ENCODE measurements at regions not wholly inside any gene's neighbourhood (a gene's known extent, or its start where the extent isn't known, plus 50 kb on each side); places are given as distances from the start of the nearest gene placed in this dataset.

DNA sequence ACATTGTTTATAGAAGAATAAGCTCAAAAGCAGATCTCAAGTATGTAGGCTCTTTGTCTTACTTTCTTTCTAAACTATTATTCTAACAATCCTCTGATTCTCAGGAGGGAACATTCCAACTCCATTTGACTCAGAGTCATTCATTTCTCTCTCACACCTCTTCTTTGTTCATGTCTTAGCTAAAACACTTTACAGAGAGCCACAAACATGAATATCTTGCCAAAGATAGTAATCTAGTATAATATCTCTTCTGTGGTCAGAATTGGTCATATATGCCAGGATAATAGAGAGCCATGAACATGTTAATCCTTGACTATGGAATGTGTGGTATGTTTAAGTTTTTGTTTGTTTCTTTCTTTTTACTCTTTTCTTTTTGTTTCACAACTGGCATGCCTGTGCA is 456.0 kb upstream of the PTCHD4 start (continued):
- TF ChIP-seq, protein P1, sequence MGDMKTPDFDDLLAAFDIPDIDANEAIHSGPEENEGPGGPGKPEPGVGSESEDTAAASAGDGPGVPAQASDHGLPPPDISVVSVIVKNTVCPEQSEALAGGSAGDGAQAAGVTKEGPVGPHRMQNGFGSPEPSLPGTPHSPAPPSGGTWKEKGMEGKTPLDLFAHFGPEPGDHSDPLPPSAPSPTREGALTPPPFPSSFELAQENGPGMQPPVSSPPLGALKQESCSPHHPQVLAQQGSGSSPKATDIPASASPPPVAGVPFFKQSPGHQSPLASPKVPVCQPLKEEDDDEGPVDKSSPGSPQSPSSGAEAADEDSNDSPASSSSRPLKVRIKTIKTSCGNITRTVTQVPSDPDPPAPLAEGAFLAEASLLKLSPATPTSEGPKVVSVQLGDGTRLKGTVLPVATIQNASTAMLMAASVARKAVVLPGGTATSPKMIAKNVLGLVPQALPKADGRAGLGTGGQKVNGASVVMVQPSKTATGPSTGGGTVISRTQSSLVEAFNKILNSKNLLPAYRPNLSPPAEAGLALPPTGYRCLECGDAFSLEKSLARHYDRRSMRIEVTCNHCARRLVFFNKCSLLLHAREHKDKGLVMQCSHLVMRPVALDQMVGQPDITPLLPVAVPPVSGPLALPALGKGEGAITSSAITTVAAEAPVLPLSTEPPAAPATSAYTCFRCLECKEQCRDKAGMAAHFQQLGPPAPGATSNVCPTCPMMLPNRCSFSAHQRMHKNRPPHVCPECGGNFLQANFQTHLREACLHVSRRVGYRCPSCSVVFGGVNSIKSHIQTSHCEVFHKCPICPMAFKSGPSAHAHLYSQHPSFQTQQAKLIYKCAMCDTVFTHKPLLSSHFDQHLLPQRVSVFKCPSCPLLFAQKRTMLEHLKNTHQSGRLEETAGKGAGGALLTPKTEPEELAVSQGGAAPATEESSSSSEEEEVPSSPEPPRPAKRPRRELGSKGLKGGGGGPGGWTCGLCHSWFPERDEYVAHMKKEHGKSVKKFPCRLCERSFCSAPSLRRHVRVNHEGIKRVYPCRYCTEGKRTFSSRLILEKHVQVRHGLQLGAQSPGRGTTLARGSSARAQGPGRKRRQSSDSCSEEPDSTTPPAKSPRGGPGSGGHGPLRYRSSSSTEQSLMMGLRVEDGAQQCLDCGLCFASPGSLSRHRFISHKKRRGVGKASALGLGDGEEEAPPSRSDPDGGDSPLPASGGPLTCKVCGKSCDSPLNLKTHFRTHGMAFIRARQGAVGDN (CRISPR knock-in tag; IDR thresholded peaks at IDR 0.05): no peak
- TF ChIP-seq TBX3 (IDR thresholded peaks at IDR 0.05; ENCODE audit: borderline replicate concordance) (no peak), RFXAP (CRISPR knock-in tag; IDR thresholded peaks at IDR 0.05; ENCODE audit: borderline replicate concordance) (no peak), ATM (IDR thresholded peaks at IDR 0.05; ENCODE audit: borderline replicate concordance) (no peak)

DNA sequence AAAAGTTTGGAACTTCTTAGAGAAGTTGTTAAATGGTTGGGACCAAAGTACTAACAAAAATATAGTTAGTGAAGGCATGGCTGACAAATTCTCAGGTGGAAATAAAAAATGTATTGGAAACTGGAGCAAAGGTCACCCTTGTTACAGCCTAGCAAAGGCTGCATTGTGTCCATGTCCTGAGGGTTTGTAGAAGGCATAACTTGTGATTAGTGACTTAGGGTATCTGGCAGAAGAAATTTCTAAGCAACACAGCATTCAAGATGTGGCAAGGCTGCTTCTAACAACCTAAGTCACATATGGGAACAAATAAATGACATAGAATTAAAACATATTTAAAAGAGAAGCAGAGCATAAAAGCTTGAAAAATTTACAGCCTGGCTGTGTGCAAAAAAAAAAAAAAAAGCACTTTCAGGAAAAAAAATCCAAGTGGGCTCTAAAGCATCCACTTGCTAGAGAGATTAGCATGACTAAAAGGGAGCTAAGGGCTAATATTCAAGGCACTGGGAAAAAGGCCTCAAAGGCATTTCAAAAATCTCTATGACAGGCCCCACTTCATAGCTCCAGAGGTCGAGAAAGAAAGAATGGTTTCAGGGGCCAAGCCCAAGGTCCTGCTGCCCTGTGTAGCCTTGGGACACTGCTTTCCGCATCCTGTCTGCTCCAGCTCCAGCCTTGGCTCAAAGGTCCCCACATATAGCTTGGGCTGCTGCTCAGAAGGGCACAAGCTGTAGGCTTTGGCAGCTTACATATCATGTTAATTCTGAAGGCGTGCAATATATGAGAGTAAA is 453.2 kb upstream of the PTCHD4 start:
- in situ Hi-C loops (cut with HindIII; ENCODE audit: extremely low pct_ligation_motif_present, low pct_unique_long_range_greater_than_20kb) (no loop called here), intact Hi-C loops (cut with micrococcal nuclease; ENCODE audit: unreplicated experiment) (no loop called here)
- Histone ChIP-seq H3K27me3 (ENCODE audit: control insufficient read depth in 1 of 2, insufficient read depth in 2 of 2, low read length in 2 of 2) (no peaks in the 10 kb centered on the region), H2AFZ (ENCODE audit: low read length) (no peak overlapping the region), H3K4me1 (ENCODE audit: insufficient read depth, low read length) (no peaks in the 10 kb centered on the region), H3K9me3 (ENCODE audit: low read length) (no peaks in the 10 kb centered on the region), H3K36me3 (replicated peaks in 1 of 2; ENCODE audit: control insufficient read depth in 1 of 2, insufficient read depth in 2 of 2, low read length in 2 of 2) (no peaks in the 10 kb centered on the region), H4K20me1 (ENCODE audit: insufficient read depth, low read length) (no peaks in the 10 kb centered on the region), H3K4me3 (replicated peaks in 1 of 3; ENCODE audit: insufficient read depth in 1 of 3, low read depth in 2 of 3, low read length in 3 of 3) (no peak overlapping the region), H3K9ac (ENCODE audit: insufficient read depth, low read depth, low read length) (no peak overlapping the region), H3K27ac (ENCODE audit: extremely low read length, insufficient read depth, low read length) (no peak overlapping the region), H3K79me2 (ENCODE audit: insufficient read depth, low read length) (no peaks in the 10 kb centered on the region), H3K4me2 (ENCODE audit: low read depth, low read length) (no peak overlapping the region)
- DNase-seq (ENCODE audit: low spot score): no peak
- POLR2A ChIA-PET: no interaction called here
- CTCF ChIA-PET (ENCODE audit: low intra/inter-chr PET ratio, low total read pairs): no interaction called here
- peak; percentile 43 for ATAC-seq
- no TSS peak for BruUV-seq (replicated peaks)
- FAIRE-seq: no peak
- WGBS (ENCODE audit: low lambda C conversion rate): 24% methylated on average over 3 of the region's 3 CpGs
- TF ChIP-seq, protein P2, sequence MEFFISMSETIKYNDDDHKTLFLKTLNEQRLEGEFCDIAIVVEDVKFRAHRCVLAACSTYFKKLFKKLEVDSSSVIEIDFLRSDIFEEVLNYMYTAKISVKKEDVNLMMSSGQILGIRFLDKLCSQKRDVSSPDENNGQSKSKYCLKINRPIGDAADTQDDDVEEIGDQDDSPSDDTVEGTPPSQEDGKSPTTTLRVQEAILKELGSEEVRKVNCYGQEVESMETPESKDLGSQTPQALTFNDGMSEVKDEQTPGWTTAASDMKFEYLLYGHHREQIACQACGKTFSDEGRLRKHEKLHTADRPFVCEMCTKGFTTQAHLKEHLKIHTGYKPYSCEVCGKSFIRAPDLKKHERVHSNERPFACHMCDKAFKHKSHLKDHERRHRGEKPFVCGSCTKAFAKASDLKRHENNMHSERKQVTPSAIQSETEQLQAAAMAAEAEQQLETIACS (CRISPR knock-in tag; IDR thresholded peaks at IDR 0.05): no peak
- TF ChIP-seq ZNF256 (CRISPR knock-in tag; conservative IDR thresholded peaks at IDR 0.05) (no peak), RFX1 (IDR thresholded peaks at IDR 0.05) (no peak), GABPB1 (CRISPR knock-in tag; IDR thresholded peaks at IDR 0.05) (no peak)
- TF ChIP-seq, protein P3, sequence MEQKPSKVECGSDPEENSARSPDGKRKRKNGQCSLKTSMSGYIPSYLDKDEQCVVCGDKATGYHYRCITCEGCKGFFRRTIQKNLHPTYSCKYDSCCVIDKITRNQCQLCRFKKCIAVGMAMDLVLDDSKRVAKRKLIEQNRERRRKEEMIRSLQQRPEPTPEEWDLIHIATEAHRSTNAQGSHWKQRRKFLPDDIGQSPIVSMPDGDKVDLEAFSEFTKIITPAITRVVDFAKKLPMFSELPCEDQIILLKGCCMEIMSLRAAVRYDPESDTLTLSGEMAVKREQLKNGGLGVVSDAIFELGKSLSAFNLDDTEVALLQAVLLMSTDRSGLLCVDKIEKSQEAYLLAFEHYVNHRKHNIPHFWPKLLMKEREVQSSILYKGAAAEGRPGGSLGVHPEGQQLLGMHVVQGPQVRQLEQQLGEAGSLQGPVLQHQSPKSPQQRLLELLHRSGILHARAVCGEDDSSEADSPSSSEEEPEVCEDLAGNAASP (CRISPR knock-in tag; IDR thresholded peaks at IDR 0.05; ENCODE audit: borderline replicate concordance): no peak
- TF ChIP-seq, protein P4, sequence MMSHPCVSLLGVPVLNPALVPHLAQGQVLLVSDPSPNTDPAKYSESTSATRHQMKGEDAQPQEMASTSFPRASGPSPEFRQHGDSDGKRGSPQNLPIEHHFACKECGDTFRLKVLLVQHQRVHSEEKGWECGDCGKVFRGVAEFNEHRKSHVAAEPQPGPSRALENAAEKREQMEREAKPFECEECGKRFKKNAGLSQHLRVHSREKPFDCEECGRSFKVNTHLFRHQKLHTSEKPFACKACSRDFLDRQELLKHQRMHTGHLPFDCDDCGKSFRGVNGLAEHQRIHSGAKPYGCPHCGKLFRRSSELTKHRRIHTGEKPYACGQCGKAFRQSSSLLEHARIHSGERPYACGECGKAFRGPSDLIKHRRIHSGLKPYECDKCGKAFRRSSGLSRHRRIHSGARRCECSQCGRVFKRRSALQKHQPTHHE (CRISPR knock-in tag; IDR thresholded peaks at IDR 0.05; ENCODE audit: borderline replicate concordance): no peak
- TF ChIP-seq, protein P5, sequence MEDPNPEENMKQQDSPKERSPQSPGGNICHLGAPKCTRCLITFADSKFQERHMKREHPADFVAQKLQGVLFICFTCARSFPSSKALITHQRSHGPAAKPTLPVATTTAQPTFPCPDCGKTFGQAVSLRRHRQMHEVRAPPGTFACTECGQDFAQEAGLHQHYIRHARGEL (CRISPR knock-in tag; IDR thresholded peaks at IDR 0.05): no peak
